ENCODE measurements at regions not wholly inside any gene's neighbourhood (a gene's known extent, or its start where the extent isn't known, plus 50 kb on each side); places are given as distances from the start of the nearest gene placed in this dataset.

- H3K9me3 ChIP-seq = no peaks in the 10 kb centered on the region
- H3K36me3 ChIP-seq = no peaks in the 10 kb centered on the region
- no peak for ATAC-seq
- H3K4me3 ChIP-seq = no peak overlapping the region
- intact Hi-C loops (cut with DNase I) = no loop called here
- H3K27me3 ChIP-seq = no peaks in the 10 kb centered on the region
- no peak for TF ChIP-seq CTCF (IDR thresholded peaks at IDR 0.05)
- H3K4me1 ChIP-seq = no peaks in the 10 kb centered on the region
- H3K27ac ChIP-seq = no peak overlapping the region
- no peak for DNase-seq
These were observed 139.9 kb downstream of the BUB3 start for GRCh38 chr10:123294109-123294508.

- Histone ChIP-seq H3K9me3 (no peaks in the 10 kb centered on the region), H3K36me3 (no peaks in the 10 kb centered on the region), H3K4me1 (no peaks in the 10 kb centered on the region), H3K27ac (no peak overlapping the region), H3K27me3 (no peaks in the 10 kb centered on the region), H3K4me3 (no peak overlapping the region)
- TF ChIP-seq CTCF (IDR thresholded peaks at IDR 0.05) = no peak
- no peak for DNase-seq
- intact Hi-C loops (cut with DNase I) = no loop called here
- ATAC-seq = no peak
These were observed 140.7 kb downstream of the BUB3 start for GRCh38 chr10:123294886-123295285.

- Histone ChIP-seq H3K4me1 (no peaks in the 10 kb centered on the region), H3K9me3 (no peaks in the 10 kb centered on the region), H3K4me3 (no peak overlapping the region), H3K27me3 (no peaks in the 10 kb centered on the region), H3K36me3 (no peaks in the 10 kb centered on the region), H3K27ac (no peak overlapping the region)
- DNase-seq (no peak), ATAC-seq (no peak)
- intact Hi-C loops (cut with DNase I) = no loop called here
- TF ChIP-seq CTCF (IDR thresholded peaks at IDR 0.05) = no peak
These were observed 141.4 kb downstream of the BUB3 start for GRCh38 chr10:123295644-123296043.

GRCh38 chr10:123297175-123297574 is 143.0 kb downstream of the BUB3 start:
- no peaks in the 10 kb centered on the region for H3K9me3 ChIP-seq
- H3K4me1 ChIP-seq = no peaks in the 10 kb centered on the region
- no peak for TF ChIP-seq CTCF (IDR thresholded peaks at IDR 0.05)
- H3K27me3 ChIP-seq = no peaks in the 10 kb centered on the region
- intact Hi-C loops (cut with DNase I) = no loop called here
- H3K36me3 ChIP-seq = no peaks in the 10 kb centered on the region
- H3K4me3 ChIP-seq = no peak overlapping the region
- no peak overlapping the region for H3K27ac ChIP-seq
- no peak for ATAC-seq
- no peak for DNase-seq

GRCh38 chr10:123298583-123298982 is 144.4 kb downstream of the BUB3 start:
- Histone ChIP-seq H3K36me3 (no peaks in the 10 kb centered on the region), H3K27ac (no peak overlapping the region), H3K4me3 (no peak overlapping the region), H3K4me1 (no peaks in the 10 kb centered on the region), H3K9me3 (no peaks in the 10 kb centered on the region), H3K27me3 (no peaks in the 10 kb centered on the region)
- DNase-seq (no peak), ATAC-seq (no peak)
- TF ChIP-seq CTCF (IDR thresholded peaks at IDR 0.05) = no peak
- intact Hi-C loops (cut with DNase I) = no loop called here

Data from left lung (tissue), 4 donors.